ENCODE measurements at regions not wholly inside any gene's neighbourhood (a gene's known extent, or its start where the extent isn't known, plus 50 kb on each side); places are given as distances from the start of the nearest gene placed in this dataset.

GRCh38 chr1:53378061-53378460 lies 50.2 kb upstream of the LRP8 start:
- DNase-seq: no peak

- no peak for DNase-seq
Observed at GRCh38 chr1:53378932-53379661, 51.2 kb upstream of the LRP8 start.

GRCh38 chr1:53379662-53380002 lies 51.8 kb upstream of the LRP8 start:
- DNase-seq: no peak

GRCh38 chr1:53380296-53380695 lies 52.4 kb upstream of the LRP8 start:
- no peak for DNase-seq

GRCh38 chr1:53381790-53382401 lies 54.0 kb upstream of the LRP8 start:
- peak; percentile 34 for DNase-seq

- no peak for DNase-seq
Observed at GRCh38 chr1:53383136-53383870, 55.4 kb upstream of the LRP8 start.

GRCh38 chr1:53384796-53385195 lies 56.9 kb upstream of the LRP8 start:
- DNase-seq: no peak

GRCh38 chr1:53385276-53386225 lies 57.7 kb upstream of the LRP8 start:
- DNase-seq: no peak

- no peak for DNase-seq
Observed at GRCh38 chr1:53388963-53389362, 61.1 kb upstream of the LRP8 start.

GRCh38 chr1:53390261-53390660 lies 62.4 kb upstream of the LRP8 start:
- DNase-seq: no peak

- DNase-seq: no peak
Observed at GRCh38 chr1:53390736-53391135, 62.9 kb upstream of the LRP8 start.

- DNase-seq: no peak
Observed at GRCh38 chr1:53391296-53391695, 63.4 kb upstream of the LRP8 start.

- no peak for DNase-seq
Observed at GRCh38 chr1:53391982-53392381, 64.1 kb upstream of the LRP8 start.

GRCh38 chr1:53392460-53392859 lies 64.6 kb upstream of the LRP8 start:
- DNase-seq: no peak

- peak; percentile 57 for DNase-seq
Observed at GRCh38 chr1:53393325-53393792, 65.5 kb upstream of the LRP8 start.

- no peak for DNase-seq
Observed at GRCh38 chr1:53394306-53394705, 64.9 kb upstream of the DMRTB1 start.

GRCh38 chr1:53395671-53396215 lies 63.5 kb upstream of the DMRTB1 start:
- no peak for DNase-seq

- no peak for DNase-seq
Observed at GRCh38 chr1:53396573-53397268, 62.5 kb upstream of the DMRTB1 start.

GRCh38 chr1:53398091-53398490 lies 61.1 kb upstream of the DMRTB1 start:
- DNase-seq: no peak

GRCh38 chr1:53398576-53399365 lies 60.4 kb upstream of the DMRTB1 start:
- DNase-seq: no peak

All from fibroblast of skin of abdomen (primary cell).